Vagina (tissue), 2 donors: ENCODE measurements at regions not wholly inside any gene's neighbourhood (a gene's known extent, or its start where the extent isn't known, plus 50 kb on each side); places are given as distances from the start of the nearest gene placed in this dataset.
"Not testable (repeated sequence)": the region's sequence is repeated elsewhere in the genome, so short reads cannot be mapped to it uniquely, and the experiment has no call there.

Experiments used
- DNase-seq, 2 donors: peaks; one replicate each; pipeline ENCODE4 v3.0.0-alpha.2; 2017; ENCODE audit errors: extremely low spot score in 2 of 2
- H3K27ac ChIP-seq: fragments of 200-600 bp; sonication (generic); one replicate; pipeline ENCODE4 v1.5.1; 2019
- H3K27me3 ChIP-seq: fragments of 200-600 bp; sonication (generic); one replicate; pipeline ENCODE4 v1.5.1; 2019
- H3K36me3 ChIP-seq, 2 donors: fragments of 200-600 bp; sonication (generic); one replicate each; pipeline ENCODE4 v1.5.1; 2017 to 2019
- H3K4me1 ChIP-seq: fragments of 200-600 bp; sonication (generic); one replicate; pipeline ENCODE4 v1.5.1; 2019
- H3K4me3 ChIP-seq, 2 donors: fragments of 200-600 bp; sonication (generic); 1 replicate in 1 of 2; 2 replicates in 1 of 2; pipeline ENCODE4 v1.5.1; 2016 to 2019
- H3K9me3 ChIP-seq: fragments of 200-600 bp; sonication (generic); one replicate; pipeline ENCODE4 v1.5.1; 2019
- POLR2A ChIP-seq, 2 donors: fragments of 450-650 bp; IDR thresholded peaks; one replicate each; pipeline ENCODE4 v1.6.1; 2017; ENCODE audit warnings: antibody characterized with exemption in 2 of 2, mild to moderate bottlenecking in 2 of 2, moderate library complexity in 2 of 2
- POLR2AphosphoS5 ChIP-seq, 2 donors: sonication (generic); formaldehyde crosslinking; IDR thresholded peaks; one replicate each; pipeline ENCODE4 v1.9.0; 2017; ENCODE audit warnings: antibody characterized with exemption in 2 of 2, mild to moderate bottlenecking in 2 of 2, low read depth in 1 of 2; ENCODE audit not compliant: insufficient read depth in 1 of 2
- intact Hi-C: fragments of 100-400 bp; cut with DNase I; formaldehyde crosslinking; loops from one replicate; pipeline ENCODE4 v1.15.1; 2023
- TF ChIP-seq, protein P1 (sequence below), 3 experiments: fragments of 450-650 bp in 2 of 3; fragments of 200-600 bp in 1 of 3; sonication (generic) in 1 of 3; IDR thresholded peaks; one replicate each; pipeline ENCODE4 v1.5.1; 2017 to 2019; ENCODE audit warnings: antibody characterized with exemption in 3 of 3, mild to moderate bottlenecking in 2 of 3, moderate library complexity in 2 of 3

GRCh38 chr10:21036757-21037156 is 139.6 kb upstream of the NEBL start:
- no peak for DNase-seq

GRCh38 chr10:21034770-21035169 is 137.7 kb upstream of the NEBL start:
- H3K4me3 ChIP-seq, H3K36me3 ChIP-seq, H3K27me3 ChIP-seq, H3K4me1 ChIP-seq, H3K9me3 ChIP-seq, H3K27ac ChIP-seq, intact Hi-C loops, DNase-seq: not testable (repeated sequence)

More at GRCh38 chr10:21036757-21037156, 139.6 kb upstream of the NEBL start:
- H3K27me3 ChIP-seq: no peaks in the 10 kb centered on the region
- no peaks in the 10 kb centered on the region for H3K4me1 ChIP-seq
- H3K9me3 ChIP-seq: no peaks in the 10 kb centered on the region
- no peaks in the 10 kb centered on the region for H3K36me3 ChIP-seq
- TF ChIP-seq POLR2AphosphoS5 (IDR thresholded peaks at IDR 0.05; ENCODE audit: insufficient read depth in 1 of 2, low read depth in 1 of 2) (no peak), POLR2A (IDR thresholded peaks at IDR 0.05) (no peak)
- TF ChIP-seq, protein P1, sequence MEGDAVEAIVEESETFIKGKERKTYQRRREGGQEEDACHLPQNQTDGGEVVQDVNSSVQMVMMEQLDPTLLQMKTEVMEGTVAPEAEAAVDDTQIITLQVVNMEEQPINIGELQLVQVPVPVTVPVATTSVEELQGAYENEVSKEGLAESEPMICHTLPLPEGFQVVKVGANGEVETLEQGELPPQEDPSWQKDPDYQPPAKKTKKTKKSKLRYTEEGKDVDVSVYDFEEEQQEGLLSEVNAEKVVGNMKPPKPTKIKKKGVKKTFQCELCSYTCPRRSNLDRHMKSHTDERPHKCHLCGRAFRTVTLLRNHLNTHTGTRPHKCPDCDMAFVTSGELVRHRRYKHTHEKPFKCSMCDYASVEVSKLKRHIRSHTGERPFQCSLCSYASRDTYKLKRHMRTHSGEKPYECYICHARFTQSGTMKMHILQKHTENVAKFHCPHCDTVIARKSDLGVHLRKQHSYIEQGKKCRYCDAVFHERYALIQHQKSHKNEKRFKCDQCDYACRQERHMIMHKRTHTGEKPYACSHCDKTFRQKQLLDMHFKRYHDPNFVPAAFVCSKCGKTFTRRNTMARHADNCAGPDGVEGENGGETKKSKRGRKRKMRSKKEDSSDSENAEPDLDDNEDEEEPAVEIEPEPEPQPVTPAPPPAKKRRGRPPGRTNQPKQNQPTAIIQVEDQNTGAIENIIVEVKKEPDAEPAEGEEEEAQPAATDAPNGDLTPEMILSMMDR (IDR thresholded peaks at IDR 0.05): no peak
- intact Hi-C loops: no loop called here
- no peak overlapping the region for H3K4me3 ChIP-seq
- no peak overlapping the region for H3K27ac ChIP-seq

- no peaks in the 10 kb centered on the region for H3K27me3 ChIP-seq
- H3K9me3 ChIP-seq: no peaks in the 10 kb centered on the region
- no peak overlapping the region for H3K27ac ChIP-seq
- TF ChIP-seq POLR2AphosphoS5 (IDR thresholded peaks at IDR 0.05; ENCODE audit: insufficient read depth in 1 of 2, low read depth in 1 of 2): no peak
- TF ChIP-seq, protein P1 (IDR thresholded peaks at IDR 0.05): no peak
- TF ChIP-seq POLR2A (IDR thresholded peaks at IDR 0.05): no peak
- intact Hi-C loops: no loop called here
- no peaks in the 10 kb centered on the region for H3K4me1 ChIP-seq
- no peak for DNase-seq
- H3K36me3 ChIP-seq: no peaks in the 10 kb centered on the region
- H3K4me3 ChIP-seq: no peak overlapping the region
Observed at GRCh38 chr10:21034241-21034640, 137.1 kb upstream of the NEBL start.

DNA sequence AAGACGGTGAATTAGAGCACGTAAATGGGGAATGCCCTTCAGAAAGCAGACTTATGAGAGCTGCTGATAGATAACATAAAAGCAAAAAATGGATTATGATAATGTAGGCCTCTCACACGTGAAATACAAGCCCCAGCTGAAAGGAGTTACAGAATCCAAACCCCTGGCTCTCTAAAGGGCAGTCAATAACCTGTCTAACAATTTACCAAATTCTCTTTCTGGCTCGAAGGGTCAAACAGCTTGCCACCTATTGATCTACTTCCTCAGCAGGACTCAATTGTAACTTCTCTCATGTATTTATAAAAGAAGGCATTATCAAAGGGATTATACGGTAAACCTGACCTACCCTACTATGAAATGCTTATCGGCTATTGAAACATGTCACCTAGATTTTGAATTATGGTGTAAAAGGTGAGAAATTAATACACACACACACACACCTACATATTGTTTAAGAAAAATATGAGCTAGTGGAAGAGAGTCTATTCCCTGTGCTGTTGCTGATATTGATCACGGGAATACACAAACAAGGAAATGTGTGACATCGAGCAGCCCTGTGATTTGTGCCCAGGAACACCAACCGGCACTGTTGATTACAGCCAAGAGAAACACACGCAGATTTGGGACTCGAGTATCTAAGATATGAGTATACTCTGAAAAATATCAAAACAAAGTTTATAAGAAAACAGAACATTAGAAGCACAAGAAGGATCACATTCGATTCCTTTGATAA is 135.6 kb upstream of the NEBL start:
- no peaks in the 10 kb centered on the region for H3K27me3 ChIP-seq
- DNase-seq: no peak
- H3K4me3 ChIP-seq: no peak overlapping the region
- H3K36me3 ChIP-seq: no peaks in the 10 kb centered on the region
- TF ChIP-seq POLR2AphosphoS5 (IDR thresholded peaks at IDR 0.05; ENCODE audit: insufficient read depth in 1 of 2, low read depth in 1 of 2) (no peak), POLR2A (IDR thresholded peaks at IDR 0.05) (no peak)
- TF ChIP-seq, protein P1 (IDR thresholded peaks at IDR 0.05): no peak
- intact Hi-C loops: no loop called here
- H3K27ac ChIP-seq: no peak overlapping the region
- H3K9me3 ChIP-seq: no peaks in the 10 kb centered on the region
- no peaks in the 10 kb centered on the region for H3K4me1 ChIP-seq

DNA sequence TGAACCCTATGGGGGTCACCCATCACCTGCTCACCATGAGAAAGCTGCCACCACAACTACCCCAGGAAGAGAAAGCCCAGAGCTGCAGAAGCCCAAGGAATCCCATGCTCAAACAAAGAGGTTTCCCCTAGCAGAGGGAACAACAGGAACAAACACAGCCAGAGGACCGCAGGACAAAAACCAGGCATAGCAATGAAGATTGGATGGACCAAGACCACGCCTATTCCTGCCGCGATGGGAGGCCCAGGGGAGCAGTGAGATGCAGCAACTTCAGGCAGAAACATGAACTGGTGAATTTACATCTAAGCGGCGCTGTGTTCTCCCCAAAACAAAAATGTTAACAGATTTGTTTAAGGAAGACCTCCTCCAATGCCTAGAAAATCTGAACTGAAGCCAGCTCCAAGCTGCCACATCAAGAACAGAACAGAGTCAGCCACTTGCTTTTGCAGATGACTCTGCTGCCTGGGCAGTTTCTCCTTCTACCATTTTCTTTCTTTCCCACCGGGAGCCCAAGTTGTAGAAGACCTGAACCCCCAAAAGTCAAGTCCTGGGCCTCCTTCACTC is 134.2 kb upstream of the NEBL start:
- TF ChIP-seq POLR2A (IDR thresholded peaks at IDR 0.05) (no peak), POLR2AphosphoS5 (IDR thresholded peaks at IDR 0.05; ENCODE audit: insufficient read depth in 1 of 2, low read depth in 1 of 2) (no peak)
- TF ChIP-seq, protein P1 (IDR thresholded peaks at IDR 0.05): no peak
- intact Hi-C loops: no loop called here
- Histone ChIP-seq H3K9me3 (no peaks in the 10 kb centered on the region), H3K4me3 (no peak overlapping the region), H3K36me3 (no peaks in the 10 kb centered on the region), H3K27me3 (no peaks in the 10 kb centered on the region), H3K27ac (no peak overlapping the region), H3K4me1 (no peaks in the 10 kb centered on the region)
- no peak for DNase-seq
